OCI-LY3 (cell line): ENCODE measurements at regions not wholly inside any gene's neighbourhood (a gene's known extent, or its start where the extent isn't known, plus 50 kb on each side); places are given as distances from the start of the nearest gene placed in this dataset.

Experiments used
- EZH2phosphoT487 ChIP-seq: fragments of 200-600 bp; shearing (Covaris generic); IDR thresholded peaks from 2 replicates; pipeline ENCODE4 v1.6.1; 2018; ENCODE audit warnings: antibody characterized with exemption, mixed run types, low read depth
- TF ChIP-seq, protein P1 (sequence below): fragments of 200-600, 300-600 bp; sonication (generic); IDR thresholded peaks from 2 replicates; pipeline ENCODE4 v1.5.1; 2014; ENCODE audit warnings: antibody characterized with exemption, low read length, low read depth

DNA sequence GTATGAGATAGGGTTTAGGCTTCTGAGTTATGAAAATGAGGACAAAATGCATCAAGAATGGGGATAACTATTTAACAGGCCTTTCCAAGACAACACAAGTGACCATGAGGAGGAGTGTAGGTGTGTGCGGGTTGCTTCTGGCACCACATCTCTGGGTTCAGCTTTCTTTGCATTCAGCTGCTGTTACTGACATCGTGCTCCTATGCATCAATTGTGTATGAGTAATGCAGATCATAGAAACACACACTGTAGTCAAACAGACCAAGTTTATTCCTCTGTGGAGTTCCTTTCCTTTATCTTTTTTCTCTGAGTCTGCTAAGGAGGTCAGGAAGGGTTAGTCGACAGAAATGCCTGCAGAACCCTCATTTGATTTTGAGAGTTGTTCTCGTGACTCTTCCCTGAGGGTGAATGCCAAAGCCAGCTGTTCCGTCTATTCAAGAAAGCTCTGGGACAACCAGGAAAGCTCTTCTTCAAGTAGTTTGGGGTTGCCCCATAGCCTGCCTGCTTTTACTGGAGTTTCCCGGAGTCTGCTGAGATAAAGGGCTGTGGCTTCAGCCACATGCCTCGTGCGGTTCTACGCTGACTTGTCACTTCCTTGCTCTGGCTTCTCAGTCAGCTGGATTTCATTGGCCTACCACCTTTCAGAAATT, 136.7 kb upstream of the TLE3 start:
- TF ChIP-seq, protein P1, sequence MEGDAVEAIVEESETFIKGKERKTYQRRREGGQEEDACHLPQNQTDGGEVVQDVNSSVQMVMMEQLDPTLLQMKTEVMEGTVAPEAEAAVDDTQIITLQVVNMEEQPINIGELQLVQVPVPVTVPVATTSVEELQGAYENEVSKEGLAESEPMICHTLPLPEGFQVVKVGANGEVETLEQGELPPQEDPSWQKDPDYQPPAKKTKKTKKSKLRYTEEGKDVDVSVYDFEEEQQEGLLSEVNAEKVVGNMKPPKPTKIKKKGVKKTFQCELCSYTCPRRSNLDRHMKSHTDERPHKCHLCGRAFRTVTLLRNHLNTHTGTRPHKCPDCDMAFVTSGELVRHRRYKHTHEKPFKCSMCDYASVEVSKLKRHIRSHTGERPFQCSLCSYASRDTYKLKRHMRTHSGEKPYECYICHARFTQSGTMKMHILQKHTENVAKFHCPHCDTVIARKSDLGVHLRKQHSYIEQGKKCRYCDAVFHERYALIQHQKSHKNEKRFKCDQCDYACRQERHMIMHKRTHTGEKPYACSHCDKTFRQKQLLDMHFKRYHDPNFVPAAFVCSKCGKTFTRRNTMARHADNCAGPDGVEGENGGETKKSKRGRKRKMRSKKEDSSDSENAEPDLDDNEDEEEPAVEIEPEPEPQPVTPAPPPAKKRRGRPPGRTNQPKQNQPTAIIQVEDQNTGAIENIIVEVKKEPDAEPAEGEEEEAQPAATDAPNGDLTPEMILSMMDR: no peak
- TF ChIP-seq EZH2phosphoT487: no peak
